ENCODE measurements at regions not wholly inside any gene's neighbourhood (a gene's known extent, or its start where the extent isn't known, plus 50 kb on each side); places are given as distances from the start of the nearest gene placed in this dataset.

GRCh38 chr3:168407381-168407780 lies 311.7 kb upstream of the GOLIM4 start:
- TF ChIP-seq CTCF (IDR thresholded peaks at IDR 0.05; ENCODE audit: insufficient read depth, low read depth, low read length), result no peak
- TF ChIP-seq EZH2 (IDR thresholded peaks at IDR 0.05; ENCODE audit: insufficient read depth, low read length), result no peak
